HG03565 (cell line): ENCODE measurements at regions not wholly inside any gene's neighbourhood (a gene's known extent, or its start where the extent isn't known, plus 50 kb on each side); places are given as distances from the start of the nearest gene placed in this dataset.

Experiments
- ATAC-seq: cut with Tn5 transposase; IDR thresholded peaks from one replicate; pipeline ENCODE4 v1.9.1; 2021; ENCODE audit warnings: mild to moderate bottlenecking, moderate library complexity; ENCODE audit not compliant: unreplicated experiment

GRCh38 chr22:48808038-48808960 is 1019.4 kb downstream of the BRD1 start:
- ATAC-seq: no peak

- no peak for ATAC-seq
Observed at GRCh38 chr22:48807155-48807554, 1020.5 kb downstream of the BRD1 start.

GRCh38 chr22:48806227-48806781 is 1021.4 kb downstream of the BRD1 start:
- no peak for ATAC-seq

GRCh38 chr22:48805516-48805915 is 1022.2 kb downstream of the BRD1 start:
- ATAC-seq: no peak

GRCh38 chr22:48804811-48805301 is 1022.8 kb downstream of the BRD1 start:
- ATAC-seq: no peak

GRCh38 chr22:48803948-48804810 is 1023.5 kb downstream of the BRD1 start:
- no peak for ATAC-seq

- ATAC-seq: no peak
Observed at GRCh38 chr22:48803171-48803947, 1024.3 kb downstream of the BRD1 start.

- ATAC-seq: no peak
Observed at GRCh38 chr22:48802576-48802975, 1025.1 kb downstream of the BRD1 start.

GRCh38 chr22:48800886-48801607 is 1026.6 kb downstream of the BRD1 start:
- ATAC-seq: no peak

- no peak for ATAC-seq
Observed at GRCh38 chr22:48800036-48800885, 1027.4 kb downstream of the BRD1 start.

GRCh38 chr22:48799227-48799970 is 1028.3 kb downstream of the BRD1 start:
- no peak for ATAC-seq

- ATAC-seq: no peak
Observed at GRCh38 chr22:48798281-48799226, 1029.1 kb downstream of the BRD1 start.

GRCh38 chr22:48797731-48798130 is 1029.9 kb downstream of the BRD1 start:
- ATAC-seq: no peak

GRCh38 chr22:48796310-48797015 is 1031.2 kb downstream of the BRD1 start:
- no peak for ATAC-seq

- ATAC-seq: no peak
Observed at GRCh38 chr22:48795664-48796063, 1032.0 kb downstream of the BRD1 start.

GRCh38 chr22:48794906-48795305 is 1032.8 kb downstream of the BRD1 start:
- no peak for ATAC-seq
